IMR-90 (cell line): ENCODE measurements at regions not wholly inside any gene's neighbourhood (a gene's known extent, or its start where the extent isn't known, plus 50 kb on each side); places are given as distances from the start of the nearest gene placed in this dataset.

Experiments used
- ATAC-seq: fragments of 200-7000 bp; cut with Tn5 transposase; 2 replicates; pipeline ENCODE4 v1.9.1; 2020; ENCODE audit warnings: low read depth, mild to moderate bottlenecking, moderate library complexity
- BruUV-seq: library from RNA; stranded (reverse); fragments of 400-500 nt; replicated peaks from 2 replicates; lab custom pipeline; 2021; lab: Mats Ljungman, UMichigan
- CTCF ChIA-PET: fragments of 300-600 bp; formaldehyde crosslinking; extraction: SDS; loops from one replicate; lab custom pipeline; 2021; ENCODE audit warnings: antibody characterized with exemption; lab: Yijun Ruan, JAX
- POLR2A ChIA-PET: fragments of 300-600 bp; sonication (Branson Sonifier 250); formaldehyde crosslinking; loops from one replicate; lab custom pipeline; 2022; ENCODE audit warnings: antibody characterized with exemption; ENCODE audit not compliant: unreplicated experiment; lab: Charles Lee
- DNase-seq: peaks from one replicate; pipeline ENCODE4 v3.0.0; 2013
- H2AFZ ChIP-seq: replicated peaks from 2 replicates; pipeline ENCODE3; 2013; ENCODE audit warnings: low read length, mild to moderate bottlenecking; ENCODE audit not compliant: poor library complexity
- H2AK5ac ChIP-seq: 2 replicates; pipeline ENCODE4 v1.6.1; 2013; ENCODE audit warnings: low read depth, low read length, inconsistent platforms
- H2AK9ac ChIP-seq: replicated peaks from 2 replicates; pipeline ENCODE3; 2013; ENCODE audit warnings: mild to moderate bottlenecking, low read depth, low read length, moderate library complexity; ENCODE audit not compliant: poor library complexity
- H2BK120ac ChIP-seq: 2 replicates; pipeline ENCODE4 v1.6.1; 2013; ENCODE audit warnings: low read depth, low read length, inconsistent platforms
- H2BK15ac ChIP-seq: 3 replicates; pipeline ENCODE4 v1.6.1; 2013; ENCODE audit warnings: low read depth, low read length, inconsistent platforms
- H2BK20ac ChIP-seq: 2 replicates; pipeline ENCODE4 v1.6.1; 2013; ENCODE audit warnings: low read depth, mild to moderate bottlenecking, inconsistent platforms, low read length, moderate library complexity
- H2BK5ac ChIP-seq: 2 replicates; pipeline ENCODE4 v1.6.1; 2013; ENCODE audit warnings: mild to moderate bottlenecking, low read depth, low read length, inconsistent platforms; ENCODE audit not compliant: poor library complexity, severe bottlenecking
- H3K14ac ChIP-seq: replicated peaks from 2 replicates; pipeline ENCODE4 v1.6.1; 2013; ENCODE audit warnings: low read depth, low read length, inconsistent platforms
- H3K18ac ChIP-seq: 2 replicates; pipeline ENCODE4 v1.6.1; 2013; ENCODE audit warnings: low read depth, low read length, control low read depth
- H3K23ac ChIP-seq: 2 replicates; pipeline ENCODE4 v1.6.1; 2013; ENCODE audit warnings: low read depth, low read length, inconsistent platforms
- H3K27ac ChIP-seq: 2 replicates; pipeline ENCODE4 v1.5.1; 2013; ENCODE audit warnings: mild to moderate bottlenecking, control low read depth, low read length; ENCODE audit not compliant: insufficient read depth
- H3K27me3 ChIP-seq: 2 replicates; pipeline ENCODE4 v1.6.1; 2013; ENCODE audit warnings: low read length; ENCODE audit not compliant: control insufficient read depth, insufficient read depth
- H3K36me3 ChIP-seq: 2 replicates; pipeline ENCODE4 v1.6.1; 2013; ENCODE audit warnings: low read length, mixed read lengths; ENCODE audit not compliant: control insufficient read depth, insufficient read depth
- H3K4ac ChIP-seq: 2 replicates; pipeline ENCODE4 v1.6.1; 2013; ENCODE audit warnings: low read depth, low read length, inconsistent platforms
- H3K4me1 ChIP-seq: 2 replicates; pipeline ENCODE4 v1.6.1; 2013; ENCODE audit warnings: low read length, mixed read lengths; ENCODE audit not compliant: control insufficient read depth, insufficient read depth
- H3K4me2 ChIP-seq: 2 replicates; pipeline ENCODE4 v1.6.1; 2013; ENCODE audit warnings: low read depth, mild to moderate bottlenecking, control low read depth, low read length, moderate library complexity
- H3K4me3 ChIP-seq: 2 replicates; pipeline ENCODE4 v1.5.1; 2013; ENCODE audit warnings: low read depth, mild to moderate bottlenecking, control low read depth, low read length, moderate library complexity; ENCODE audit not compliant: insufficient read depth
- H3K56ac ChIP-seq: 2 replicates; pipeline ENCODE4 v1.6.1; 2013; ENCODE audit warnings: low read length, inconsistent platforms; ENCODE audit not compliant: insufficient read depth; ENCODE audit errors: extremely low read depth
- H3K79me1 ChIP-seq, 2 experiments: 2 replicates each; pipeline ENCODE4 v1.6.1; 2013; ENCODE audit warnings: low read length in 2 of 2, inconsistent platforms in 1 of 2, low read depth in 1 of 2
- H3K9ac ChIP-seq: 2 replicates; pipeline ENCODE4 v1.6.1; 2013; ENCODE audit warnings: low read depth, low read length, control low read depth
- H3K9me1 ChIP-seq: 2 replicates; pipeline ENCODE4 v1.6.1; 2013; ENCODE audit warnings: low read length, inconsistent platforms; ENCODE audit not compliant: insufficient read depth
- H3K9me3 ChIP-seq: 2 replicates; pipeline ENCODE4 v1.6.1; 2013; ENCODE audit warnings: low read length; ENCODE audit not compliant: control insufficient read depth, insufficient read depth
- H4K20me1 ChIP-seq: 2 replicates; pipeline ENCODE4 v1.6.1; 2013; ENCODE audit warnings: low read length, inconsistent platforms; ENCODE audit not compliant: insufficient read depth
- H4K5ac ChIP-seq: 2 replicates; pipeline ENCODE4 v1.6.1; 2013; ENCODE audit warnings: mild to moderate bottlenecking, low read depth, low read length, control low read depth
- H4K8ac ChIP-seq, 2 experiments: 2 replicates each; pipeline ENCODE4 v1.6.1; 2013; ENCODE audit warnings: low read depth in 2 of 2, low read length in 2 of 2, control low read depth in 1 of 2, inconsistent platforms in 1 of 2
- H4K91ac ChIP-seq: 2 replicates; pipeline ENCODE4 v1.6.1; 2013; ENCODE audit warnings: low read depth, low read length, inconsistent platforms; ENCODE audit not compliant: insufficient read depth
- BHLHE40 ChIP-seq: fragments of 150-350 bp; IDR thresholded peaks from 2 replicates; pipeline ENCODE4 v1.6.1; 2016; ENCODE audit warnings: mild to moderate bottlenecking, low read depth, low read length
- ELK1 ChIP-seq: fragments of 150-350 bp; IDR thresholded peaks from 2 replicates; pipeline ENCODE4 v1.6.1; 2016; ENCODE audit warnings: low read depth, mild to moderate bottlenecking, low read length, moderate library complexity, borderline replicate concordance
- FOS ChIP-seq: fragments of 150-350 bp; IDR thresholded peaks from 2 replicates; pipeline ENCODE4 v1.6.1; 2016; ENCODE audit warnings: low read depth, low read length
- MAFK ChIP-seq: IDR thresholded peaks from 2 replicates; pipeline ENCODE4 v1.6.1; 2012; ENCODE audit warnings: low read depth, low read length, improper control_type of control experiment
- MAZ ChIP-seq: IDR thresholded peaks from 2 replicates; pipeline ENCODE4 v1.6.1; 2012; ENCODE audit warnings: low read depth, mild to moderate bottlenecking, low read length, improper control_type of control experiment, moderate library complexity, borderline replicate concordance
- MXI1 ChIP-seq: IDR thresholded peaks from 2 replicates; pipeline ENCODE4 v1.6.1; 2012; ENCODE audit warnings: low read depth, mild to moderate bottlenecking, low read length, moderate library complexity, borderline replicate concordance
- NFE2L2 ChIP-seq: fragments of 150-350 bp; IDR thresholded peaks from 2 replicates; pipeline ENCODE4 v1.6.1; 2016; ENCODE audit warnings: low read depth, mild to moderate bottlenecking, low read length
- RCOR1 ChIP-seq: IDR thresholded peaks from 2 replicates; pipeline ENCODE4 v1.6.1; 2012; ENCODE audit warnings: mild to moderate bottlenecking, low read length, improper control_type of control experiment; ENCODE audit not compliant: insufficient replicate concordance
- RFX5 ChIP-seq: IDR thresholded peaks from 2 replicates; pipeline ENCODE4 v1.8.0; 2012; ENCODE audit warnings: low read depth, mild to moderate bottlenecking, low read length, moderate library complexity
- WGBS, 2 experiments: methylation state at CpG; one replicate each; pipeline versions ENCODE4 v1.1.5 to v1.1.7; 2013; ENCODE audit warnings: missing lambda C conversion rate in 2 of 2; ENCODE audit not compliant: insufficient read length in 1 of 2; ENCODE audit errors: extremely low coverage in 2 of 2; 5-methylcytosine and 5-hydroxymethylcytosine counted together
- dilution Hi-C: fragments of 300-500 bp; cut with HindIII; formaldehyde crosslinking; loops from one replicate; pipeline ENCODE4 v1.14.3; 2018; ENCODE audit warnings: low sequenced_read_pairs; ENCODE audit not compliant: unreplicated experiment
- in situ Hi-C: fragments of 300-500 bp; cut with MboI; formaldehyde crosslinking; loops from 3 replicates; pipeline ENCODE4 v1.14.3; 2019; ENCODE audit warnings: low sequenced_read_pairs, inconsistent platforms, mixed read lengths
- intact Hi-C: fragments of 100-400 bp; cut with micrococcal nuclease; formaldehyde crosslinking; loops from 2 replicates; pipeline ENCODE4 v1.10.0; 2022
- TF ChIP-seq, protein P1 (sequence below): conservative IDR thresholded peaks from 2 replicates; pipeline ENCODE4 v1.5.1; 2012; ENCODE audit warnings: mild to moderate bottlenecking, low read depth, low read length, improper control_type of control experiment
- TF ChIP-seq, protein P2 (sequence below): fragments of 150-350 bp; IDR thresholded peaks from 2 replicates; pipeline ENCODE4 v1.6.1; 2017; ENCODE audit warnings: mild to moderate bottlenecking, antibody characterized with exemption, low read length, low read depth

- no peak overlapping the region for H2BK15ac ChIP-seq
- H2AFZ ChIP-seq, result no peak overlapping the region
- H3K9me3 ChIP-seq, result no peaks in the 10 kb centered on the region
- H2BK5ac ChIP-seq, result no peak overlapping the region
- no CpG with 5 or more reads among the region's 3 CpGs for WGBS, 2 experiments
- no peak overlapping the region for H3K14ac ChIP-seq
- ATAC-seq (no peak), DNase-seq (no peak)
- in situ Hi-C loops, result no loop called here
- H3K9me1 ChIP-seq, result no peaks in the 10 kb centered on the region
- no peaks in the 10 kb centered on the region for H3K36me3 ChIP-seq
- no peaks in the 10 kb centered on the region for H3K27me3 ChIP-seq
- H2BK120ac ChIP-seq, result no peak overlapping the region
- H4K91ac ChIP-seq, result no peak overlapping the region
- no TSS peak for BruUV-seq
- no peaks in the 10 kb centered on the region for H3K79me1 ChIP-seq
- no peak for TF ChIP-seq FOS
- TF ChIP-seq MAFK, result no peak
- TF ChIP-seq, protein P1, sequence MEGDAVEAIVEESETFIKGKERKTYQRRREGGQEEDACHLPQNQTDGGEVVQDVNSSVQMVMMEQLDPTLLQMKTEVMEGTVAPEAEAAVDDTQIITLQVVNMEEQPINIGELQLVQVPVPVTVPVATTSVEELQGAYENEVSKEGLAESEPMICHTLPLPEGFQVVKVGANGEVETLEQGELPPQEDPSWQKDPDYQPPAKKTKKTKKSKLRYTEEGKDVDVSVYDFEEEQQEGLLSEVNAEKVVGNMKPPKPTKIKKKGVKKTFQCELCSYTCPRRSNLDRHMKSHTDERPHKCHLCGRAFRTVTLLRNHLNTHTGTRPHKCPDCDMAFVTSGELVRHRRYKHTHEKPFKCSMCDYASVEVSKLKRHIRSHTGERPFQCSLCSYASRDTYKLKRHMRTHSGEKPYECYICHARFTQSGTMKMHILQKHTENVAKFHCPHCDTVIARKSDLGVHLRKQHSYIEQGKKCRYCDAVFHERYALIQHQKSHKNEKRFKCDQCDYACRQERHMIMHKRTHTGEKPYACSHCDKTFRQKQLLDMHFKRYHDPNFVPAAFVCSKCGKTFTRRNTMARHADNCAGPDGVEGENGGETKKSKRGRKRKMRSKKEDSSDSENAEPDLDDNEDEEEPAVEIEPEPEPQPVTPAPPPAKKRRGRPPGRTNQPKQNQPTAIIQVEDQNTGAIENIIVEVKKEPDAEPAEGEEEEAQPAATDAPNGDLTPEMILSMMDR, result no peak
- no peak for TF ChIP-seq RCOR1
- TF ChIP-seq, protein P2, sequence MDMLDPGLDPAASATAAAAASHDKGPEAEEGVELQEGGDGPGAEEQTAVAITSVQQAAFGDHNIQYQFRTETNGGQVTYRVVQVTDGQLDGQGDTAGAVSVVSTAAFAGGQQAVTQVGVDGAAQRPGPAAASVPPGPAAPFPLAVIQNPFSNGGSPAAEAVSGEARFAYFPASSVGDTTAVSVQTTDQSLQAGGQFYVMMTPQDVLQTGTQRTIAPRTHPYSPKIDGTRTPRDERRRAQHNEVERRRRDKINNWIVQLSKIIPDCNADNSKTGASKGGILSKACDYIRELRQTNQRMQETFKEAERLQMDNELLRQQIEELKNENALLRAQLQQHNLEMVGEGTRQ, result no peak
- TF ChIP-seq BHLHE40, result no peak
- no peak for TF ChIP-seq ELK1
- TF ChIP-seq NFE2L2, result no peak
- TF ChIP-seq MXI1, result no peak
- no peak for TF ChIP-seq RFX5
- no peak for TF ChIP-seq MAZ
- H3K56ac ChIP-seq, result no peak overlapping the region
- H3K27ac ChIP-seq, result no peak overlapping the region
- H4K20me1 ChIP-seq, result no peaks in the 10 kb centered on the region
- POLR2A ChIA-PET, result no interaction called here
- no peak overlapping the region for H2BK20ac ChIP-seq
- no peak overlapping the region for H3K18ac ChIP-seq
- no peak overlapping the region for H3K4ac ChIP-seq
- no peak overlapping the region for H4K8ac ChIP-seq
- CTCF ChIA-PET, result no interaction called here
- H3K23ac ChIP-seq, result no peak overlapping the region
- H3K9ac ChIP-seq, result no peak overlapping the region
- H3K4me2 ChIP-seq, result no peak overlapping the region
- H2AK5ac ChIP-seq, result no peak overlapping the region
- no peak overlapping the region for H4K5ac ChIP-seq
- dilution Hi-C loops, result no loop called here
- H2AK9ac ChIP-seq, result no peak overlapping the region
- no peak overlapping the region for H3K4me3 ChIP-seq
- no peaks in the 10 kb centered on the region for H3K4me1 ChIP-seq
- intact Hi-C loops, result no loop called here
Observed at GRCh38 chr5:82465235-82465634, 187.1 kb upstream of the RPS23 start.
